MM.1S (cell line): ENCODE measurements at regions not wholly inside any gene's neighbourhood (a gene's known extent, or its start where the extent isn't known, plus 50 kb on each side); places are given as distances from the start of the nearest gene placed in this dataset.
A peak's percentile ranks its signal among the peaks of the same experiment; 100 is the strongest.

ENCODE experiments used
- DNase-seq: peaks from one replicate; pipeline ENCODE4 v3.0.0-alpha.2; 2015
- H2AFZ ChIP-seq: fragments of 300-600 bp; sonication (generic); 2 replicates; pipeline ENCODE4 v1.6.0; 2016; ENCODE audit warnings: antibody characterized with exemption, low read length
- H3F3A ChIP-seq: fragments of 300-600 bp; sonication (generic); 2 replicates; pipeline ENCODE4 v1.6.1; 2016; ENCODE audit warnings: mild to moderate bottlenecking, antibody characterized with exemption, low read length, moderate library complexity, mixed read lengths; ENCODE audit not compliant: insufficient read depth
- H3K27ac ChIP-seq: fragments of 300-600 bp; sonication (generic); 2 replicates; pipeline ENCODE4 v1.5.1; 2016; ENCODE audit warnings: mild to moderate bottlenecking, low read length
- H3K27me3 ChIP-seq: fragments of 300-600 bp; sonication (generic); replicated peaks from 2 replicates; pipeline ENCODE4 v1.6.0; 2016; ENCODE audit warnings: low read length; ENCODE audit not compliant: insufficient read depth
- H3K36me3 ChIP-seq: fragments of 300-600 bp; sonication (generic); replicated peaks from 2 replicates; pipeline ENCODE4 v1.6.1; 2016; ENCODE audit warnings: mild to moderate bottlenecking, low read length, mixed read lengths; ENCODE audit not compliant: insufficient read depth
- H3K4me1 ChIP-seq: fragments of 300-600 bp; sonication (generic); 2 replicates; pipeline ENCODE4 v1.6.1; 2016; ENCODE audit warnings: low read length, mixed read lengths
- H3K4me2 ChIP-seq: fragments of 300-600 bp; sonication (generic); 2 replicates; pipeline ENCODE4 v1.6.0; 2016; ENCODE audit warnings: low read depth, low read length
- H3K4me3 ChIP-seq: fragments of 300-600 bp; sonication (generic); 2 replicates; pipeline ENCODE4 v1.5.1; 2016; ENCODE audit warnings: low read length, mixed read lengths
- H3K79me2 ChIP-seq: fragments of 300-600 bp; sonication (generic); 2 replicates; pipeline ENCODE4 v1.6.1; 2016; ENCODE audit warnings: mixed run types, low read length, mixed read lengths
- H3K9ac ChIP-seq: fragments of 300-600 bp; sonication (generic); 2 replicates; pipeline ENCODE4 v1.6.1; 2016; ENCODE audit warnings: low read length, mixed read lengths
- H3K9me2 ChIP-seq: fragments of 300-600 bp; sonication (generic); replicated peaks from 2 replicates; pipeline ENCODE4 v1.6.1; 2016; ENCODE audit warnings: mild to moderate bottlenecking, low read length, mixed read lengths; ENCODE audit not compliant: insufficient read depth
- H3K9me3 ChIP-seq: fragments of 300-600 bp; sonication (generic); replicated peaks from 2 replicates; pipeline ENCODE4 v1.6.1; 2016; ENCODE audit warnings: mild to moderate bottlenecking, low read length, mixed read lengths; ENCODE audit not compliant: insufficient read depth
- H4K20me1 ChIP-seq: fragments of 300-600 bp; sonication (generic); 2 replicates; pipeline ENCODE4 v1.6.1; 2016; ENCODE audit warnings: mild to moderate bottlenecking, low read length, moderate library complexity, mixed read lengths; ENCODE audit not compliant: insufficient read depth
- EZH2 ChIP-seq: fragments of 300-600 bp; sonication (generic); optimal IDR thresholded peaks from 2 replicates; pipeline ENCODE3; 2017; ENCODE audit warnings: low read depth, mild to moderate bottlenecking, antibody characterized with exemption, low read length, mixed read lengths
- EZH2phosphoT487 ChIP-seq: fragments of 300-600 bp; sonication (generic); IDR thresholded peaks from 2 replicates; pipeline ENCODE4 v1.6.1; 2018; ENCODE audit warnings: antibody characterized with exemption, low read length
- TF ChIP-seq, protein P1 (sequence below): fragments of 300-600 bp; sonication (generic); IDR thresholded peaks from 2 replicates; pipeline ENCODE4 v1.5.1; 2016; ENCODE audit warnings: antibody characterized with exemption, low read length, mixed read lengths

DNA sequence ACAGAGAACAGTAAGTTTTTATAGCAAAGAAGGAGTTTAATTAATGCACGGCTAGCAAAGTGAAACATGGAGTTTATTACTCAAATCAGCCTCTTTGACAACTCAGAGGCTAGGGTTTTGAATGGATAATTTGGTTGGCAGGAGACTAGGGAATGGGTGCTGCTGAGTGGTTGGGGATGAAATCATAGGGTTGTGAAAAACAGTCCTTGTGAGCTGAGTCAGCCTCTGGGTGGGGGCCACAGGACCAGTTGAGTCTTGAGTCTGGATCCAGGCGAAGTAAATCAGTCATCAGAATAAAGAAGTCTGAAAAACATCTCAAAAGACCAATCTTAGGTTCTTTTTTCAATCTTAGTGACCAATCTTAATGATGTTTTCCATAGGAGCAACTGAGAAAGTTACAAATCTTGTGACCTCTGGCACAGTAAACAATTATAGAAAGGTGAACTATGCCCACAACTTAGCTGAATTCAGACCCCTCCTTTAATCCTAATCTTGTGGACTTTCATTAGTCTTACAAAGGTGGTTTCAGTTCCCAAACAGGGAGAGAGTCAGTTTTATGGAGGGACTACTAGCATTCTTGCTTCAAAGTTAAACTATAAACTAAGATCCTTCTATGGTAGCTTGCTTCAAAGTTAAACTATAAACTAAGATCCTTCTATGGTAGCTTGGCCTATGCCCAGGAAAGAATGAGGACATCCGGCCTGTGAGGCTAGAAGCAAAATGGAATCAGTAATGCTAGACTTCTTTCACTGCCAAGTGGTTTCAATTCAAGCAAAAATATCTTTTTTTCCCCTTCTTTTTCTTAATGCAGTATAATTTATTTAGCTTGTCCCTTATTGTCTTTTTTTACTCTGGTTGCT is 84.5 kb downstream of the AASDHPPT start:
- Histone ChIP-seq H3K27me3 (no peaks in the 10 kb centered on the region), H3K27ac (no peak overlapping the region), H3K4me2 (no peak overlapping the region), H3K9ac (no peak overlapping the region), H4K20me1 (no peaks in the 10 kb centered on the region), H3K4me1 (peaks cover 34% of the 10 kb centered on the region), H3F3A (no peaks in the 10 kb centered on the region), H3K36me3 (no peaks in the 10 kb centered on the region), H2AFZ (no peak overlapping the region), H3K79me2 (no peaks in the 10 kb centered on the region), H3K9me3 (no peaks in the 10 kb centered on the region), H3K9me2 (no peaks in the 10 kb centered on the region), H3K4me3 (no peak overlapping the region)
- TF ChIP-seq EZH2phosphoT487 (no peak), EZH2 (no peak)
- TF ChIP-seq, protein P1, sequence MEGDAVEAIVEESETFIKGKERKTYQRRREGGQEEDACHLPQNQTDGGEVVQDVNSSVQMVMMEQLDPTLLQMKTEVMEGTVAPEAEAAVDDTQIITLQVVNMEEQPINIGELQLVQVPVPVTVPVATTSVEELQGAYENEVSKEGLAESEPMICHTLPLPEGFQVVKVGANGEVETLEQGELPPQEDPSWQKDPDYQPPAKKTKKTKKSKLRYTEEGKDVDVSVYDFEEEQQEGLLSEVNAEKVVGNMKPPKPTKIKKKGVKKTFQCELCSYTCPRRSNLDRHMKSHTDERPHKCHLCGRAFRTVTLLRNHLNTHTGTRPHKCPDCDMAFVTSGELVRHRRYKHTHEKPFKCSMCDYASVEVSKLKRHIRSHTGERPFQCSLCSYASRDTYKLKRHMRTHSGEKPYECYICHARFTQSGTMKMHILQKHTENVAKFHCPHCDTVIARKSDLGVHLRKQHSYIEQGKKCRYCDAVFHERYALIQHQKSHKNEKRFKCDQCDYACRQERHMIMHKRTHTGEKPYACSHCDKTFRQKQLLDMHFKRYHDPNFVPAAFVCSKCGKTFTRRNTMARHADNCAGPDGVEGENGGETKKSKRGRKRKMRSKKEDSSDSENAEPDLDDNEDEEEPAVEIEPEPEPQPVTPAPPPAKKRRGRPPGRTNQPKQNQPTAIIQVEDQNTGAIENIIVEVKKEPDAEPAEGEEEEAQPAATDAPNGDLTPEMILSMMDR, result no peak
- DNase-seq, result no peak

DNA sequence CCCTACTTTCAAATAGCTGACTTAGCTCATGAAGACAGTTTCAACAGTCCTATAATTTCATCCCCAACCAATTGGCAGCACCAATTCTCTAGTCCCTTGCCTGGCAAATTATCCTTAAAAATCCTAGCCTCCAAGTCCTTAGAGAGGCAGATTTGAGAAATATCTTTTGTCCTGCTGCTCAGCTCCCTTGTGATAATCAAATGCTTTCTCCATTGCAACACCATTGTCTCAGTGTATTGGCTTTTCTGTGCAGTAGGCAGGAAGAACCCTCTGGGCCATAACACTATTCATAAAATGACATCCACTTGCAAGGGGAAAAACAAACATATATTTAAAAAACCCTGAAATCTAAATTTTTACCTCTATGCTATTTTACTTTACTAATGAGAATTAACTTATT is 89.6 kb downstream of the AASDHPPT start:
- H3K9ac ChIP-seq, result no peak overlapping the region
- no peaks in the 10 kb centered on the region for H3F3A ChIP-seq
- H3K79me2 ChIP-seq, result no peaks in the 10 kb centered on the region
- no peaks in the 10 kb centered on the region for H3K27me3 ChIP-seq
- H3K4me1 ChIP-seq, result 0 out of 2 replicates have a peak, but pooled peaks cover under 1% of the 10 kb centered on the region
- H3K9me3 ChIP-seq, result no peaks in the 10 kb centered on the region
- no peak overlapping the region for H3K4me3 ChIP-seq
- H3K9me2 ChIP-seq, result no peaks in the 10 kb centered on the region
- no peaks in the 10 kb centered on the region for H4K20me1 ChIP-seq
- no peak overlapping the region for H3K4me2 ChIP-seq
- no peak for DNase-seq
- H3K27ac ChIP-seq, result no peak overlapping the region
- no peak overlapping the region for H2AFZ ChIP-seq
- TF ChIP-seq EZH2 (no peak), EZH2phosphoT487 (no peak)
- TF ChIP-seq, protein P1, result no peak
- no peaks in the 10 kb centered on the region for H3K36me3 ChIP-seq

DNA sequence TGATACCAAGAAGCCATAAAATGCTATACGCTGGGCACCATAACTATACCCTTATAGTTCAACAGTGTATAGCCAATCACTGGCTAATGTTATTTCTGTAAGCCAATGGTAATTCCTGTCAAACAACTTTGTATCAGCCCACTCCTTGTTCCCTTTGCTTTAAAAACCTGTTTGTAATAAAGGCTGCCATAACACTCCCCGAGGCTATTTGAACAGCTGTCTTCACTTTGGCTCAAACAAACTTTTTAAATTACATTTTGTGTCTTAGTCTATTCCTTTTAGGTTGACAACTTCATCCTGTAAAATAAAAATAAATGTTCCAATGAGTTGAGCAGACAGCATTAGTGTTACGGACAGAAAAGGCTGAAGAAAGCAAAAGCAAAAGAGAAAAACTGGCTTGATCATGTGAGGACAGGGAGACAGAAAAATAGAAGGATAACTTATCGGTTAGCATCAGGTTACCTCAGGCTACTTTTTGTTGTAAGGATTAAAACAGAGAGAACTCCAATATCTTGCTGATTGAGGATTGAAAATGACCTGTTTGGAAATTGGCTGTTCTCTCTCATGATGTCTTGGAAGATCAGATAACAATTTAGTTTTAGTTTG is 95.0 kb downstream of the AASDHPPT start:
- no peak overlapping the region for H3K4me3 ChIP-seq
- H3K27me3 ChIP-seq, result no peaks in the 10 kb centered on the region
- no peaks in the 10 kb centered on the region for H3K9me3 ChIP-seq
- H3K9me2 ChIP-seq, result no peaks in the 10 kb centered on the region
- H3F3A ChIP-seq, result no peaks in the 10 kb centered on the region
- no peak for DNase-seq
- no peaks in the 10 kb centered on the region for H3K4me1 ChIP-seq
- H3K4me2 ChIP-seq, result peak overlapping the region; percentile 30; the same call in 1 of the 2 replicates
- no peak overlapping the region for H2AFZ ChIP-seq
- H4K20me1 ChIP-seq, result no peaks in the 10 kb centered on the region
- no peaks in the 10 kb centered on the region for H3K36me3 ChIP-seq
- no peak overlapping the region for H3K27ac ChIP-seq
- no peaks in the 10 kb centered on the region for H3K79me2 ChIP-seq
- no peak overlapping the region for H3K9ac ChIP-seq
- no peak for TF ChIP-seq EZH2
- TF ChIP-seq EZH2phosphoT487, result no peak
- TF ChIP-seq, protein P1, result no peak
